ENCODE measurements at regions not wholly inside any gene's neighbourhood (a gene's known extent, or its start where the extent isn't known, plus 50 kb on each side); places are given as distances from the start of the nearest gene placed in this dataset.

GRCh38 chr11:111011275-111011594, 234.3 kb upstream of the POU2AF2 start:
- TF ChIP-seq, protein P1, sequence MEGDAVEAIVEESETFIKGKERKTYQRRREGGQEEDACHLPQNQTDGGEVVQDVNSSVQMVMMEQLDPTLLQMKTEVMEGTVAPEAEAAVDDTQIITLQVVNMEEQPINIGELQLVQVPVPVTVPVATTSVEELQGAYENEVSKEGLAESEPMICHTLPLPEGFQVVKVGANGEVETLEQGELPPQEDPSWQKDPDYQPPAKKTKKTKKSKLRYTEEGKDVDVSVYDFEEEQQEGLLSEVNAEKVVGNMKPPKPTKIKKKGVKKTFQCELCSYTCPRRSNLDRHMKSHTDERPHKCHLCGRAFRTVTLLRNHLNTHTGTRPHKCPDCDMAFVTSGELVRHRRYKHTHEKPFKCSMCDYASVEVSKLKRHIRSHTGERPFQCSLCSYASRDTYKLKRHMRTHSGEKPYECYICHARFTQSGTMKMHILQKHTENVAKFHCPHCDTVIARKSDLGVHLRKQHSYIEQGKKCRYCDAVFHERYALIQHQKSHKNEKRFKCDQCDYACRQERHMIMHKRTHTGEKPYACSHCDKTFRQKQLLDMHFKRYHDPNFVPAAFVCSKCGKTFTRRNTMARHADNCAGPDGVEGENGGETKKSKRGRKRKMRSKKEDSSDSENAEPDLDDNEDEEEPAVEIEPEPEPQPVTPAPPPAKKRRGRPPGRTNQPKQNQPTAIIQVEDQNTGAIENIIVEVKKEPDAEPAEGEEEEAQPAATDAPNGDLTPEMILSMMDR (IDR thresholded peaks at IDR 0.05) = no peak
- TF ChIP-seq POLR2A (IDR thresholded peaks at IDR 0.05) = no peak

All from lower leg skin (tissue), 3 donors.